Heart right ventricle (tissue), 16 donors: ENCODE measurements at regions not wholly inside any gene's neighbourhood (a gene's known extent, or its start where the extent isn't known, plus 50 kb on each side); places are given as distances from the start of the nearest gene placed in this dataset.

ENCODE experiments used
- ATAC-seq, 8 donors: fragments of 200-7000 bp; cut with Tn5 transposase; one replicate each; pipeline ENCODE4 v1.9.1; 2020; ENCODE audit warnings: mild to moderate bottlenecking in 8 of 8, moderate library complexity in 8 of 8, moderate number of reproducible peaks in 1 of 8
- DNase-seq, 2 donors: peaks; one replicate each; pipeline ENCODE4 v3.0.0-alpha.2; 2020
- H3K27ac ChIP-seq, 10 donors: fragments of 200-600 bp; sonication (generic) in 2 of 10; one replicate each; pipeline versions ENCODE4 v1.5.0 to v1.8.0; 2020 to 2022; ENCODE audit warnings: mild to moderate bottlenecking in 3 of 10
- H3K27me3 ChIP-seq, 7 donors: fragments of 200-600 bp; one replicate each; pipeline ENCODE4 v1.8.0; 2021 to 2022; ENCODE audit warnings: mild to moderate bottlenecking in 2 of 7
- H3K36me3 ChIP-seq, 9 donors: fragments of 200-600 bp; sonication (generic) in 1 of 9; one replicate each; pipeline versions ENCODE4 v1.5.0 to v1.8.0; 2020 to 2022; ENCODE audit warnings: mild to moderate bottlenecking in 2 of 9
- H3K4me1 ChIP-seq, 9 donors: fragments of 200-600 bp; sonication (generic) in 1 of 9; one replicate each; pipeline versions ENCODE4 v1.5.0 to v1.8.0; 2020 to 2022; ENCODE audit warnings: mild to moderate bottlenecking in 4 of 9
- H3K4me3 ChIP-seq, 10 donors: fragments of 200-600 bp; sonication (generic) in 2 of 10; one replicate each; pipeline versions ENCODE4 v1.5.0 to v1.8.0; 2020 to 2022; ENCODE audit warnings: mild to moderate bottlenecking in 7 of 10, moderate library complexity in 2 of 10
- H3K9me3 ChIP-seq, 11 donors: fragments of 200-600 bp in 10 of 11; sonication (generic) in 2 of 11; one replicate each; pipeline versions ENCODE4 v1.5.0 to v1.8.0; 2013 to 2022; ENCODE audit warnings: mild to moderate bottlenecking in 2 of 11, control low read depth in 1 of 11, moderate library complexity in 1 of 11
- WGBS, 2 donors: extraction: QIAGEN DNeasy Blood & Tissue Kit; methylation state at CpG; one replicate each; pipeline ENCODE4 v1.1.7; 2013; ENCODE audit warnings: inconsistent platforms in 1 of 2; 5-methylcytosine and 5-hydroxymethylcytosine counted together
- intact Hi-C, 10 donors: fragments of 100-400 bp; cut with DNase I; formaldehyde crosslinking; loops; one replicate each; pipeline versions ENCODE4 v1.11.1 to v1.14.2; 2022
- TF ChIP-seq, protein P1 (sequence below), 9 donors: fragments of 200-600 bp; sonication (generic) in 2 of 9; IDR thresholded peaks; one replicate each; pipeline versions ENCODE4 v1.5.0 to v1.8.0; 2021 to 2022; ENCODE audit warnings: antibody characterized with exemption in 9 of 9, mild to moderate bottlenecking in 5 of 9, moderate library complexity in 1 of 9
- donor health status: Arrhythmogenic right ventricular cardiomyopathy.
- donor health status: ischemic (EF 13 %, LVEDD 7.1; RV severe dilation, severe dysfunction).
- donor health status: healthy with polysubstance abuse.
- donor health status: DM: no; HTN: yes; CAD: no.
- donor health status: DM: no; HTN: no; CAD: no.
- donor health status: ischemic (EF 25% LVEDD 6.9; RV normal size, moderate dysfunction).
- donor health status: ischemic (EF 25% LVEDD 5.7; RV mildly dilated, moderate dysfunction).
- donor health status: healthy.
- donor health status: DM: yes; HTN: yes; CAD: no.
- donor health status: Ischemic cardiomyopathy.
- donor health status: ischemic (EF 35%, LVEDD 5.7; RV mildly dilated, moderate dysfunction).
- donor health status: nonischemic (EF 11% LVEDD 7.7; RV severe dilation, severe dysfunction).
- donor health status: DM: yes; HTN: yes; CAD: no.
- donor health status: PGD.
- donor health status: ischemic (EF 29% LVEDD 5.4; RV normal size, mild dysfunction).
- donor health status: nonischemic (EF 23%, LVEDD 6.1; RV moderate dilation, normal function).

DNA sequence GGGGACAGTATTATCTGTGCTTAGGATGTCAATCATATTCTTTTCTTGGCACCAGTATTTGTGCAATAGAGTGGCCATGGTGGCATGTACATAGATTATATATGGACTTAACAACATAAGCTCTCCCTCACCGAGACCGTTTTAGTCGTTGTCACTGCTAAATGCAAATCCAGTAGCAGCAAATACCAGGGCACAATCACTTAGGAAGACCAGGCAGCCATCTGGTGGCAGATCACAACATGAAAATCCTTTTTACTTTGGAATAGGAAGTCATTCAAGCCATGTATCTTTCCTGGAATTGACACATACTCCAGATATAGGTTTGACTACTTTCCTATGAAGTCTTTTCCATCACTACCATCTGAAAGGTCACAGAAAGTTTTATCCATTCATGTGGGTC, 53.2 kb upstream of the C1orf87 start:
- H3K27me3 ChIP-seq, result no peaks in the 10 kb centered on the region
- no peaks in the 10 kb centered on the region for H3K4me1 ChIP-seq
- no peak overlapping the region for H3K27ac ChIP-seq
- WGBS, 2 donors, result 44 to 45% methylated on average over 3 of the region's 3 CpGs
- no peak overlapping the region for H3K4me3 ChIP-seq
- H3K36me3 ChIP-seq, result no peaks in the 10 kb centered on the region
- no peak for DNase-seq
- peaks cover 0 to 2% (median 0%) of the 10 kb centered on the region in 11 donors for H3K9me3 ChIP-seq
- TF ChIP-seq, protein P1, sequence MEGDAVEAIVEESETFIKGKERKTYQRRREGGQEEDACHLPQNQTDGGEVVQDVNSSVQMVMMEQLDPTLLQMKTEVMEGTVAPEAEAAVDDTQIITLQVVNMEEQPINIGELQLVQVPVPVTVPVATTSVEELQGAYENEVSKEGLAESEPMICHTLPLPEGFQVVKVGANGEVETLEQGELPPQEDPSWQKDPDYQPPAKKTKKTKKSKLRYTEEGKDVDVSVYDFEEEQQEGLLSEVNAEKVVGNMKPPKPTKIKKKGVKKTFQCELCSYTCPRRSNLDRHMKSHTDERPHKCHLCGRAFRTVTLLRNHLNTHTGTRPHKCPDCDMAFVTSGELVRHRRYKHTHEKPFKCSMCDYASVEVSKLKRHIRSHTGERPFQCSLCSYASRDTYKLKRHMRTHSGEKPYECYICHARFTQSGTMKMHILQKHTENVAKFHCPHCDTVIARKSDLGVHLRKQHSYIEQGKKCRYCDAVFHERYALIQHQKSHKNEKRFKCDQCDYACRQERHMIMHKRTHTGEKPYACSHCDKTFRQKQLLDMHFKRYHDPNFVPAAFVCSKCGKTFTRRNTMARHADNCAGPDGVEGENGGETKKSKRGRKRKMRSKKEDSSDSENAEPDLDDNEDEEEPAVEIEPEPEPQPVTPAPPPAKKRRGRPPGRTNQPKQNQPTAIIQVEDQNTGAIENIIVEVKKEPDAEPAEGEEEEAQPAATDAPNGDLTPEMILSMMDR (IDR thresholded peaks at IDR 0.05), result peak in 4 of 9 donors; percentile 9 to 22 (median 19)
- no peak for ATAC-seq
- intact Hi-C loops, result loop anchor here in 2 of 10 donors (5.0 kb wide), 1 partner anchor 149 kb away; no protein-coding TSS in a partner anchor
